ENCODE measurements at regions not wholly inside any gene's neighbourhood (a gene's known extent, or its start where the extent isn't known, plus 50 kb on each side); places are given as distances from the start of the nearest gene placed in this dataset.

DNA sequence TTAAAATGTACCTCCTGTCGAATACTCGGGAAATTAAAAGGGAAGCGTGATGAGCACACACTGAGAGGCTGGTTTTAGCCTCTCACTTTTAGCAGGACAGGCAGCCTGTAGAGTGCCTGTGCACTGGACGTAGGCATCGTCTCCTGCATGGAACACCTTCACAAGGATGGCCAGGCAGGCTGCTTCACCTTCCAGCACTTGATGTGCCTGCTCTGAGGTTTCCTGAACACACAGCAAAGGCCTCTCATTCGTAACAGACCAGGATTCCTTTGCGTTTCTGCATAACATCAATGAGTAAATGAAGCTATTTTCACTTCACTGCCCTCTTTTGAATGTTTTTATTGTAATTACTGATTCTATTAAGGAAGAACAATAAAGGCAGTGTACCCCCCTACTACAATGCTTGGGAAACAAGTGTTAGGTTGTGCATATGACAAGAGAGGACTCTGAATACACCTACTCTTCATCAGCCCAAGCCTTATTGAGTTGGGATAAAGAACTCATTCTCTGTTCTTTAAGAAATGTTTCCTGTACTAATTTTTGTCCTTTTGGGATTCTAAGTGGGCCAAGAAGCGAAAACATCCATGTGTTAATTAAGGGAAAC, 1077.6 kb upstream of the FOXG1 start:
- Histone ChIP-seq H3K4me1 (ENCODE audit: control insufficient read depth, insufficient read depth, low read length) (no peaks in the 10 kb centered on the region), H3K27ac (ENCODE audit: low read length) (no peak overlapping the region), H3K36me3 (ENCODE audit: control insufficient read depth, insufficient read depth, low read length) (no peaks in the 10 kb centered on the region), H3K4me3 (ENCODE audit: low read depth in 2 of 2, low read length in 2 of 2) (no peak overlapping the region), H3K27me3 (ENCODE audit: control insufficient read depth, insufficient read depth, low read length) (no peaks in the 10 kb centered on the region), H3K9me3 (ENCODE audit: control insufficient read depth, insufficient read depth, low read depth, low read length) (no peaks in the 10 kb centered on the region)
- in situ Hi-C loops (cut with HindIII; ENCODE audit: low pct_unique_long_range_greater_than_20kb, low sequenced_read_pairs) = no loop called here
- ChIA-PET CTCF (no interaction called here), POLR2A (no interaction called here)
- no peak for TF ChIP-seq SIN3A (IDR thresholded peaks at IDR 0.05; ENCODE audit: borderline replicate concordance, insufficient read depth, low read depth, low read length)
- TF ChIP-seq TCF7L2 (IDR thresholded peaks at IDR 0.05; ENCODE audit: low read depth, low read length) = no peak
- TF ChIP-seq, protein P1, sequence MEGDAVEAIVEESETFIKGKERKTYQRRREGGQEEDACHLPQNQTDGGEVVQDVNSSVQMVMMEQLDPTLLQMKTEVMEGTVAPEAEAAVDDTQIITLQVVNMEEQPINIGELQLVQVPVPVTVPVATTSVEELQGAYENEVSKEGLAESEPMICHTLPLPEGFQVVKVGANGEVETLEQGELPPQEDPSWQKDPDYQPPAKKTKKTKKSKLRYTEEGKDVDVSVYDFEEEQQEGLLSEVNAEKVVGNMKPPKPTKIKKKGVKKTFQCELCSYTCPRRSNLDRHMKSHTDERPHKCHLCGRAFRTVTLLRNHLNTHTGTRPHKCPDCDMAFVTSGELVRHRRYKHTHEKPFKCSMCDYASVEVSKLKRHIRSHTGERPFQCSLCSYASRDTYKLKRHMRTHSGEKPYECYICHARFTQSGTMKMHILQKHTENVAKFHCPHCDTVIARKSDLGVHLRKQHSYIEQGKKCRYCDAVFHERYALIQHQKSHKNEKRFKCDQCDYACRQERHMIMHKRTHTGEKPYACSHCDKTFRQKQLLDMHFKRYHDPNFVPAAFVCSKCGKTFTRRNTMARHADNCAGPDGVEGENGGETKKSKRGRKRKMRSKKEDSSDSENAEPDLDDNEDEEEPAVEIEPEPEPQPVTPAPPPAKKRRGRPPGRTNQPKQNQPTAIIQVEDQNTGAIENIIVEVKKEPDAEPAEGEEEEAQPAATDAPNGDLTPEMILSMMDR (IDR thresholded peaks at IDR 0.05) = no peak
- no peak for TF ChIP-seq REST (IDR thresholded peaks at IDR 0.05; ENCODE audit: insufficient read depth in 1 of 2, low read depth in 2 of 2, low read length in 1 of 2)
- no TSS peak for BruUV-seq (replicated peaks)
- intact Hi-C loops (cut with micrococcal nuclease; ENCODE audit: unreplicated experiment) = no loop called here
- ATAC-seq (no peak), DNase-seq (ENCODE audit: low read depth, low spot score) (no peak)

DNA sequence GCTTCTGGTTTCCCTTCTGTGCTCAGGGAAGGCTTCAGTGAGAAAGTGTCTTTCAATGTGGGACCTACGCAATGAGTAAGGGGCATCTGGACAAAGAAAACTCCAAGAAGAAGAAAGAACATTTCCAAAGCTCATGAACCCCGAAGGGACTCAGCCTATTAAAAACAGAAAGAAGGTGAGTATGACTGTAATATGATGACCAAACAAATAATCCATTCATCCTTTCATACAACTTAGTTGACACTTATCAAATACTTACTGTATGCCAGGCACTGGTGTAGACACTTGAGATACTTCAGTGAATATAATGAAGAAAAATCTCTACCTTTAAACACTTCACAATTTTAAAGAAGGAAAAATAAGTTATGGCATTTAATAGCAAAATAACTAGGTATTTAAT, 1054.2 kb upstream of the FOXG1 start:
- ChIA-PET CTCF (no interaction called here), POLR2A (no interaction called here)
- DNase-seq (ENCODE audit: low read depth, low spot score) (no peak), ATAC-seq (no peak)
- H3K4me3 ChIP-seq (ENCODE audit: low read depth in 2 of 2, low read length in 2 of 2) = no peak overlapping the region
- no peak for TF ChIP-seq SIN3A (IDR thresholded peaks at IDR 0.05; ENCODE audit: borderline replicate concordance, insufficient read depth, low read depth, low read length)
- TF ChIP-seq TCF7L2 (IDR thresholded peaks at IDR 0.05; ENCODE audit: low read depth, low read length) = no peak
- no peak for TF ChIP-seq POLR2AphosphoS5 (IDR thresholded peaks at IDR 0.05; ENCODE audit: low read depth, low read length)
- TF ChIP-seq, protein P1 (IDR thresholded peaks at IDR 0.05) = no peak
- TF ChIP-seq REST (IDR thresholded peaks at IDR 0.05; ENCODE audit: insufficient read depth in 1 of 2, low read depth in 2 of 2, low read length in 1 of 2) = no peak
- H3K27me3 ChIP-seq (ENCODE audit: control insufficient read depth, insufficient read depth, low read length) = no peaks in the 10 kb centered on the region
- H3K9me3 ChIP-seq (ENCODE audit: control insufficient read depth, insufficient read depth, low read depth, low read length) = no peaks in the 10 kb centered on the region
- intact Hi-C loops (cut with micrococcal nuclease; ENCODE audit: unreplicated experiment) (no loop called here), in situ Hi-C loops (cut with HindIII; ENCODE audit: low pct_unique_long_range_greater_than_20kb, low sequenced_read_pairs) (no loop called here)
- no peaks in the 10 kb centered on the region for H3K4me1 ChIP-seq (ENCODE audit: control insufficient read depth, insufficient read depth, low read length)
- no peak overlapping the region for H3K27ac ChIP-seq (ENCODE audit: low read length)
- no TSS peak for BruUV-seq (replicated peaks)
- H3K36me3 ChIP-seq (ENCODE audit: control insufficient read depth, insufficient read depth, low read length) = no peaks in the 10 kb centered on the region
